ENCODE measurements at regions not wholly inside any gene's neighbourhood (a gene's known extent, or its start where the extent isn't known, plus 50 kb on each side); places are given as distances from the start of the nearest gene placed in this dataset.
"Not testable (repeated sequence)": the region's sequence is repeated elsewhere in the genome, so short reads cannot be mapped to it uniquely, and the experiment has no call there.

DNA sequence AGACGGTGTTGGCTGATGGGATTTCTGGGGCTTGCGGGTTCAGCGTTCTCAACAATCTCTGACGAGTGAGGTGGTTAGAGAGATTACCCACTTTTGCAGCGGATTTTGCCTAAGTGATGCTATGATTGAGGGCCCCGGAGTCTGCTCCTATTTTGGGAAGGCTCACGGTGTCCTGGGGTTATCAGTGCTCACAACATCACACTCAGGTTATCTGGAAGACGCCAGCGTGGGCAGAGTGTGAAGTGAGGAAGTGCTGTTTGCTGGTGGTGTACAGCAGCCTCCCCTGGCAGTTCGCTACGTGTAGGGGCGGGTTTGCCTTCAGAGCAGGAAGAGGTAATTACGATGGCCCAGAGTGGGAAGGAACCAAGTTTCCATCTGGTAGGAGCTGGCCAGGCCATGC lies 341.2 kb upstream of the IRX2 start:
- no peak for DNase-seq

GRCh38 chr5:3092211-3092610 lies 340.7 kb upstream of the IRX2 start:
- DNase-seq: no peak

- no peak for DNase-seq
Observed at GRCh38 chr5:3091040-3091774, 339.7 kb upstream of the IRX2 start.

DNA sequence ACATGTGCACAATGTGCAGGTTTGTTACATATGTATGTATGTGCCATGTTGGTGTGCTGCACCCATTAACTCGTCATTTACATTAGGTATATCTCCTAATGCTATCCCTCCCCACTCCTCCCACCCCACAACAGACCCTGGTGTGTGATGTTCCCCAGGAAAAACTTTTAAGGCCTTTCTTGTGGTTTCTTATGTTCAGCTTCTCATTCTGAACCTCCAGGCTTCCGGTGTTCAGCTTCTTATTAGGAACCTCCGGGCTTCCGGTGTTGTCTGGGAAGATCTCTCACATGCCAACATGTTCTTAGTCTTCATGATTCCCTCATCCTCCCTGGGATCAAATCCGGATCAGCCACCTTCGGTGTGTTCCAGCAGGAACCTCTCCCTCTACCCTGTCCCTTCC lies 338.8 kb upstream of the IRX2 start:
- not testable (repeated sequence) for DNase-seq

DNA sequence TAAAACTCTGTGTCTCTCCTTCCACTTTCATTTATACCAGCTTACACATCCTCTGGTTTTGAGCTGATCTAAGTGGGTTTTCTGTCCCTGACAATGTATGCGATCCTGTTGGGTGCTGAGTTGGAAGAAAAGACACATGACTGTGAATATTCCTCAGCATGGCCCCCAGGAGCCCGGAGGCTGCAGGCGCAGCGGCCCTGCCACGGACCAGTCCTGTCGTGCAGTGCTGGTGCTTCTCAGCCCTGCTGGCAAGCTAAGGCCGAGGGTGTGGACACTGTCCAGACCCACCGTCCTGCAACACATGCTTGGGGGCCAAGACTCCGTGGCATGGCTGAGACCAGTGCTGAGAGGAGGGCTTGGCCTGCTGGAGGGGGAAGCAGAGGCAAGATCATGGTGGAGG lies 328.9 kb upstream of the IRX2 start:
- no peak for DNase-seq

- DNase-seq: no peak
Observed at GRCh38 chr5:3077684-3078083, 326.2 kb upstream of the IRX2 start.

DNA sequence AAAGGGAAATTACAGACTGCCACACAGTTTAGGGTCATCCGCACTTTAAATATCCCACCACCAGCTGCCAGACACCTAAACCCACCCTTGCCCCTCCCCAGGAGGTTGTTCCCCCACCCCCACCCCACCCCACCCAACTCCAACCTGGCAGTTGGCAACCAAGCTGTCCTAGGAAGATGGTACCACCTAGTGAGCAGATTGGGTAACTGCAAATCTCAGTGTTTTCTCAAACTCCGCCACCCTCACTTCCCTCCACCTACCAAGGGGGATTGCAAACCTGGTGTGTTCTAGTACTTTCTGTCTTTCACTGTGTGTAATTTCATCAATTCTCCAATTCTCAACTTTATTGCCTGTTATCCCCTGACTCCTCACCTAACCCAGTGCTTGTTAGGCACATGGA lies 323.8 kb upstream of the IRX2 start:
- no peak for DNase-seq

DNA sequence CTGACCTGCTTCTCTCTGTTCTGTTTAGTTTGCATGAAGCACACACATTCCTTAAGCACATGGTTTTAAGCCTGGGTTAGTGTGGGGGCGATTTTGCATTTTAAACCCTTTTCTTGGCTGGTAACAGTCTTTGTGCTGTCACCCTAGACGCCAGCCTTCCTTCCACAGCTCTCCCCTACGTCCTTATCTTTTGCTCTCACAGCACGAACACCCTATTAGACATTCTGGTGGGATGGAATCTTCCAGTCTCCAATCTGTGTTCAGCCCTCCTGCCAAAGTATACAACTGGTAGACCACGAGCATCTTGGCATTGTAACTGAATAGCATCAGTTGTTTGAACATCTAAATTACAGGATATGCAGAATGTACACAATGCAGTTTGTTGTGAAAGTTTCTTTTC lies 316.9 kb upstream of the IRX2 start:
- DNase-seq: no peak

DNA sequence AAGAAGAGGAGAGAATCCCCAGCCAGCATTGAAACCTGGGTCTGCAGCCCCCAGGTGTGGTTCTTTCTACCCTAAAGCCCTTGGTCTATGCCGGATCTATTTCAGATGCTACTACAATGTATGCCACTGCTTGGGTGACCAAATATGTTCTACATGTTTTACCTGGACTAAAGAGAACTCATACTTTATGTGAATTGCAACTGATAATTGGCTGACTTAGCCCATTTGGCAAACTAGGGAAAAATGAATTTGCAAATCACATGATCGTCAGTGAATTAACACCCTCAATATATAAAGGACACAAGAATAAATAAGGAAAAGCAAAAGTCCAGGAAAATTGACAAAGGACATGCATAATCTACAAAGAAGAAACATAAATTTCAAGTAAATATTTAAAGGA lies 308.8 kb upstream of the IRX2 start:
- DNase-seq: no peak

- DNase-seq: no peak
Observed at GRCh38 chr5:3059488-3059887, 308.0 kb upstream of the IRX2 start.

DNA sequence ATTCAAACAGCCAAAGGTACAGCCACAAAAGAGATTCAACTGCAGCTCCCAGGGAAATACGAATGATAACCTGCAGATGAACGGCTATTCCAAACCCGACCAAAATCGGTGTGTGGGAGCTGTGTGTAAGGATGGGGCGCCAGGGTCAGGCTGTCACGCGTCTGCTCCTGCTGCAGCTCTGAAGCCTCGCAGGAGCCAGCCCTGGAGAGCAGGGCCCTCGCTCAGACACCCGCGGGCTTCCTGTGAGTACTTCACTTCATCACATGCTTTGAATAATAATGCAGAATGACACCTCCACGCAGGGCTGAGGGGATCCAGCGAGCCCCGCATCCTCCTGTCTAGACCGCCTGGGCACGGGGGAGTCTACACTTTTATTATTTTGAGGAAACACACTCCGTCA lies 307.5 kb upstream of the IRX2 start:
- DNase-seq: no peak

DNA sequence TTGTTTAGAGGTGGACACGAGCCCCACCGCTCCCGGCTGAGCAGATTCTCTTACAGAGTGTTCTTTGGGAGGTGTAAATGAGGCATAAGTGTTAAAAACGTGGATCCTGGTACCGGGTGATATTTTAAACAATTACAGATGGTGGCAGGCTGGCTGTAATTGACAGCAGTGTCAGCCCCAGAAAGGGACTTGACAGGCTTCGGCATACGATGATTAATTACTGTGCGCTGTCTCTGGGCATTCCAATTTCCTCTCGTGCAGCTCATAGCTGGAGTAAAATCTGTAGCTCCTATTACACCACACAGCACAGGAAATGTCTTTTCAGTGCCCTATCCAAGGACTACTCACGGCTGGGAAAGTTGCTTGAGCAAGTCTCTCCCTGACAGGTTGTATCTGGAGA lies 305.4 kb upstream of the IRX2 start:
- no peak for DNase-seq

DNA sequence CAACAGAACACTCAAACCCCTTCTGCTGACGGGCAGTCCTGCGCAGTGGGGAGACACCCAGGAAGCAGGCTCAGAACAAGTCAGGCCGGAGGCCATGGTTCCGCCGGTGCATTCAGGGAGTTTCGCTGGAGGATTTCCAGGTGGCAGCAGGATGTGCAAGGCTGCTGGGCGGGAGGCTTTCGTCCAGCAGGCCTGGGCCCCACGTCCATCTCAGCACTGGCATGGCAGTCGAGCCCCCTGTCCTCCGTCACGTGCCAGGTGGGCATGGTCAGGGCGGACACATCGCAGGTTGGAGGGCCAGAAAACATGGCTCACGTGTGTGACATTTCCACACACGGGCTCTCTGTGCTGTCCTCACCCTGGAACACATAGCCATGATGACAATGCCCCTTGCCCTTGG lies 299.9 kb upstream of the IRX2 start:
- DNase-seq: no peak

- no peak for DNase-seq
Observed at GRCh38 chr5:3050863-3051262, 299.4 kb upstream of the IRX2 start.

- no peak for DNase-seq
Observed at GRCh38 chr5:3049261-3049660, 297.8 kb upstream of the IRX2 start.

DNA sequence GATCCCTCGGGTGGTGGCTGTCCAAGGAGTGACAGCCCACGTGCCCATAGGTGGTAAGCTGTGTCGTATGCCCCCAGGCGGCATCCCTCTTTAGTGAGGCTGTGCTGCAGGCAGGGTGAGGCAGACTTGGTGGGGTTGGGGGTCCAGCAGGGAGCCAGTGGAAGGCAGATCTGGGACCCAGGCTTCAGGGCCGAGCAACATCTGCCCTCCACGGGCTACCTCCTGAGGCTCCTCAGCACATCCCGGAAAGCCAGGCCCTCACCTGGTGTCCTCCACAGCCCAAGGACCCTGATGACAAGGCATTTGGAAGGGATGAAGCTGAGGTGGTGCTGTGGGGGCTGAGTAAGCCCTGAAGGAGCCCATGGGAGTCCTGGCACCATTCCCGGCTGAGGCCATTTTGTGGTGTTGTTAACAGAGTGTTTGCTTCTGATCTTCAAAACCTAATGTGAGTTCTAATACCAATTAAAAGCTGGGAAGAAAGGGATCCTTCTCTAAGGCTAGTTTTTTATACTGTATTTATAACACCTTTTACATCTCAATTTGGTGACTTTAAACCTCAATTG lies 295.8 kb upstream of the IRX2 start:
- peak; percentile 15 for DNase-seq

DNA sequence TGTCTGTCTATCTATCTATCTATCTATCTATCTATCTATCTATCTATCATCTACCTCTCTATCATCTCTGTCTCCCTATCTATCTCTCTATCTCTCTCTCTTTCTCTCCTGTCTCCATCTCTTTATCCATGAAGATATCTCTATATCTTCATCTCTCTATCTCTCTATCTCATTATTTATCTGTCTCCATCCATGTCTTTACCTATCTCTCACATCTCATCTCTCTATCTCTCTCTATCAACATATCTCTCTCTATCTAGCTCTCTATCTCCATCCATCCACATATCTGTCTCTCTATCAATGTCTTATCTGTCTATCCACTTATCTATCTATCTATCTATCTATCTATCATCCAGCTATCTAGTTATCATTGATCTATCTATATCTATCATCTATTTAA lies 292.1 kb upstream of the IRX2 start:
- DNase-seq: no peak

GRCh38 chr5:3041001-3041400 lies 289.5 kb upstream of the IRX2 start:
- no peak for DNase-seq

DNA sequence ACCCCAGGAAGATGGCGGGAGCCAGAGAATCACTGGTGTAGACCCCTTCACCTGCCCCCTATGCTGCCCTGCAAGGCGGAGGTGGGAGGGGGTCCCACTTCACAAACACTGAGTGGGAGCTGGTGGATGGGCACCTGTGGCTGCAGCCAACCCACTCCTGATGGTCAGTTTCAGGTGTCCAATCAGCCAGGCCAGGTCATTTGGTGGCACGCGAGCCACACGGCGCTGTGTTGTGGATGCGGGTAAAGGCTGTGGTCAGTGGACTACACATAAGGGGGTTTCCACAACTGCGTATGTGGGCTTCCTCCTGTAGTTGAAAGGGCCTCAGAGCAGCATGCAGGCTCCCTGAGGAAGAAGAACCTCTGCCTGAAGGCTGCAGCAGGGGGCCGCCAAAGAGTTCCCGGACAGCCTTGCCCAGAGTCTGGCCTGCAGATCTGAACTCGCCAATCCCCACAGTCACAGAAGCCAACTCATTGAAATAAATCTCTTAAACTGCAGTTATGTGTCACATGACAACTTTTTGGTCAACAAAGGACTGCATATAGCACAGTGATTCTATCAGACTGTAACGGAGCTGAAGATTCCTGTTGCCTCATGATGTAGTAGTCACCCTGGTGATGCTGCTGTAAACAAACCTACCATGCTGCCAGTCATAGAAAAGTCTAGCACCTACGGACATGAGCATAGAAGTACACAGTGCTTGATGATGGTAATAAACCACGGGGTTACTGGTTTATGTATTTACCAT lies 284.7 kb upstream of the IRX2 start:
- DNase-seq: no peak

- no peak for DNase-seq
Observed at GRCh38 chr5:3035452-3035851, 284.0 kb upstream of the IRX2 start.

GRCh38 chr5:3034881-3035280 lies 283.4 kb upstream of the IRX2 start:
- no peak for DNase-seq

GRCh38 chr5:3034449-3034848 lies 283.0 kb upstream of the IRX2 start:
- no peak for DNase-seq

DNA sequence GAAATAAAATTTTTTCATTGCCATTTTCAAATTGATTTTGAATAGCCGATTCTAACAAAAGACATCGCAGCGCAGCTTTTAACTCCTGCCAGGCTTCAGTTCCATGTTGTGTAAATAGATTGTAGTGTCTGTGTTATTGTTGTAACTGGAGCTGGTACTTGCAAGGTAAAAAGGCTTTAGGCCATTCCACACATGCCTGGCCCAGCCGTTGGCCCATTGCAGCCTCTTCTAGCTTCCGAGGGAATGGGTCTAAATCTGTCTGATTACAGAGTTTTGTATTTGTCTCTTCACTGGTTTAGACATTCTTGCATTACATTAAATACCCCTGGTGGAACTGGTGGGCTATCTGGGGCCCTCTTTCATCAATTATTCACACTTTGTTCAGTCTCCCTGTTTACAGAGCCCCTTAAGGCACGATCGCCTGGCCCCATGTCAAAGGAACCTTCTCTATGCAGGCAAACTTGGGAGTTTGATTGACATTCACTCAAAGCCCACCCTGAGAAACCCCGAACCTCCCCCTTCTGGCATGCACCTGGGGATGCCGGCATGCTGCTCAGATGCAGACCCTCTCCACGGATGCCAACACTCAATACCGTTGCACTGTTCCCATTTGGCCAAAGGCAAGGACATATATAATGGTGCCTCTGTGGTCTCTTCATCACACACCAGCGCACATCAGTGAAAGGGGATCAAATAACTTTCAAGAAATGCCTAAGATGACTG lies 281.7 kb upstream of the IRX2 start:
- peak; percentile 40 for DNase-seq

GRCh38 chr5:3032513-3032912 lies 281.0 kb upstream of the IRX2 start:
- DNase-seq: peak; percentile 46
